H1 (cell line): ENCODE measurements at regions not wholly inside any gene's neighbourhood (a gene's known extent, or its start where the extent isn't known, plus 50 kb on each side); places are given as distances from the start of the nearest gene placed in this dataset.

ENCODE experiments used
- CTCF ChIA-PET: fragments of 300-600 bp; sonication (Branson Sonifier 250); formaldehyde crosslinking; loops from one replicate; lab custom pipeline; 2021; ENCODE audit not compliant: partially characterized antibody; lab: Charles Lee
- POLR2A ChIA-PET: fragments of 300-600 bp; sonication (Branson Sonifier 250); formaldehyde crosslinking; loops from one replicate; lab custom pipeline; 2021; ENCODE audit warnings: inconsistent platforms; ENCODE audit not compliant: partially characterized antibody; lab: Charles Lee
- DNase-seq, 2 experiments: peaks; one replicate each; pipeline versions ENCODE4 v3.0.0 to v3.0.0-alpha.2; 2010 to 2022; ENCODE audit warnings: low spot score in 2 of 2, low read depth in 1 of 2, mixed read lengths in 1 of 2
- FAIRE-seq: peaks from 2 replicates; lab custom pipeline; 2011; peaks lifted over from hg19 to GRCh38; lab: Jason Lieb, UNC
- H2AFZ ChIP-seq: 2 replicates; pipeline ENCODE4 v1.8.1; 2012; ENCODE audit warnings: low read length, inconsistent platforms
- H2AK5ac ChIP-seq: 2 replicates; pipeline ENCODE4 v1.6.1; 2013; ENCODE audit warnings: low read depth, low read length
- H2BK120ac ChIP-seq: replicated peaks from 2 replicates; pipeline ENCODE3; 2013; ENCODE audit warnings: low read depth, low read length, inconsistent platforms
- H2BK12ac ChIP-seq: 2 replicates; pipeline ENCODE4 v1.6.1; 2013; ENCODE audit warnings: low read depth, low read length
- H2BK15ac ChIP-seq: 2 replicates; pipeline ENCODE4 v1.6.1; 2013; ENCODE audit warnings: low read length
- H2BK20ac ChIP-seq: 2 replicates; pipeline ENCODE4 v1.6.1; 2013; ENCODE audit warnings: low read length
- H2BK5ac ChIP-seq: 2 replicates; pipeline ENCODE4 v1.6.1; 2013; ENCODE audit warnings: low read depth, low read length
- H3K14ac ChIP-seq: 2 replicates; pipeline ENCODE4 v1.6.1; 2013; ENCODE audit warnings: inconsistent platforms; ENCODE audit not compliant: insufficient read length
- H3K18ac ChIP-seq: 2 replicates; pipeline ENCODE4 v1.6.1; 2013; ENCODE audit warnings: low read length; ENCODE audit errors: extremely low read depth
- H3K23ac ChIP-seq: 2 replicates; pipeline ENCODE4 v1.6.1; 2013; ENCODE audit warnings: inconsistent platforms; ENCODE audit not compliant: insufficient read length
- H3K23me2 ChIP-seq: 2 replicates; pipeline ENCODE4 v1.6.1; 2013; ENCODE audit warnings: low read depth, low read length
- H3K27ac ChIP-seq: 2 replicates; pipeline ENCODE4 v1.6.1; 2011; ENCODE audit warnings: low read depth, low read length, inconsistent platforms
- H3K27me3 ChIP-seq, 4 experiments: replicated peaks in 1 of 4; 1 replicate in 1 of 4; 2 replicates in 3 of 4; pipeline versions ENCODE4 v1.6.1 to v1.8.1; 2011 to 2013; ENCODE audit warnings: low read length in 3 of 4, mild to moderate bottlenecking in 3 of 4, inconsistent platforms in 2 of 4, mixed read lengths in 2 of 4, moderate library complexity in 1 of 4; ENCODE audit not compliant: control insufficient read depth in 3 of 4, insufficient read depth in 3 of 4; ENCODE audit errors: extremely low read depth in 1 of 4
- H3K36me3 ChIP-seq, 4 experiments: 2 replicates each; pipeline versions ENCODE4 v1.6.1 to v1.8.1; 2011 to 2013; ENCODE audit warnings: mild to moderate bottlenecking in 4 of 4, low read length in 3 of 4, moderate library complexity in 2 of 4, control low read depth in 1 of 4, inconsistent platforms in 1 of 4; ENCODE audit not compliant: insufficient read depth in 4 of 4, control insufficient read depth in 2 of 4
- H3K4ac ChIP-seq: replicated peaks from 2 replicates; pipeline ENCODE3; 2013; ENCODE audit warnings: low read length, low read depth, mixed read lengths, inconsistent platforms; ENCODE audit not compliant: insufficient read length
- H3K4me1 ChIP-seq, 4 experiments: replicated peaks in 1 of 4; 1 replicate in 1 of 4; 2 replicates in 3 of 4; pipeline versions ENCODE4 v1.6.1 to v1.8.1; 2011 to 2013; ENCODE audit warnings: low read length in 3 of 4, inconsistent platforms in 2 of 4, mixed read lengths in 1 of 4; ENCODE audit not compliant: insufficient read depth in 4 of 4, control insufficient read depth in 3 of 4
- H3K4me2 ChIP-seq, 2 experiments: 2 replicates each; pipeline versions ENCODE4 v1.6.1 to v1.8.1; 2011 to 2013; ENCODE audit warnings: low read depth in 2 of 2, low read length in 2 of 2, control low read depth in 1 of 2, inconsistent platforms in 1 of 2, mild to moderate bottlenecking in 1 of 2; ENCODE audit not compliant: insufficient read depth in 1 of 2
- H3K4me3 ChIP-seq, 4 experiments: fragments of 200-600, 300-600 bp in 1 of 4; sonication (generic), shearing (Covaris generic), sonication (Bioruptor Twin) in 1 of 4; 2 replicates each; pipeline versions ENCODE4 v1.5.1 to v1.8.1; 2011 to 2016; ENCODE audit warnings: low read length in 4 of 4, low read depth in 3 of 4, control low read depth in 2 of 4, inconsistent platforms in 2 of 4, mild to moderate bottlenecking in 2 of 4, mixed read lengths in 1 of 4, moderate library complexity in 1 of 4; ENCODE audit not compliant: insufficient read depth in 2 of 4; ENCODE audit errors: extremely low read depth in 1 of 4
- H3K56ac ChIP-seq: replicated peaks from 2 replicates; pipeline ENCODE3; 2013; ENCODE audit warnings: low read depth, mild to moderate bottlenecking, mixed read lengths, low read length, inconsistent platforms; ENCODE audit not compliant: insufficient read length
- H3K79me1 ChIP-seq: 2 replicates; pipeline ENCODE4 v1.6.1; 2013; ENCODE audit warnings: low read depth, low read length, control low read depth
- H3K79me2 ChIP-seq, 2 experiments: 2 replicates each; pipeline versions ENCODE4 v1.6.1 to v1.8.1; 2012 to 2013; ENCODE audit warnings: low read length in 2 of 2, mild to moderate bottlenecking in 2 of 2, inconsistent platforms in 1 of 2; ENCODE audit not compliant: insufficient read depth in 2 of 2, control insufficient read depth in 1 of 2
- H3K9ac ChIP-seq, 4 experiments: replicated peaks in 1 of 4; 1 replicate in 1 of 4; 2 replicates in 3 of 4; pipeline versions ENCODE4 v1.6.1 to v1.8.1; 2011 to 2013; ENCODE audit warnings: low read depth in 3 of 4, low read length in 3 of 4, control low read depth in 2 of 4, mild to moderate bottlenecking in 2 of 4, moderate library complexity in 2 of 4, inconsistent platforms in 1 of 4; ENCODE audit errors: extremely low read depth in 1 of 4
- H3K9me3 ChIP-seq, 2 experiments: 2 replicates each; pipeline versions ENCODE4 v1.6.1 to v1.8.1; 2012 to 2013; ENCODE audit warnings: mild to moderate bottlenecking in 2 of 2, moderate library complexity in 2 of 2, control low read depth in 1 of 2, inconsistent platforms in 1 of 2, low read depth in 1 of 2, low read length in 1 of 2, mixed read lengths in 1 of 2; ENCODE audit not compliant: insufficient read depth in 2 of 2
- H4K20me1 ChIP-seq, 2 experiments: replicated peaks in 1 of 2; 2 replicates each; pipeline versions ENCODE3 to v1.8.1; 2011 to 2013; ENCODE audit warnings: inconsistent platforms in 2 of 2, low read length in 2 of 2, mild to moderate bottlenecking in 1 of 2; ENCODE audit not compliant: insufficient read depth in 2 of 2, control insufficient read depth in 1 of 2
- H4K5ac ChIP-seq: 2 replicates; pipeline ENCODE4 v1.6.1; 2013; ENCODE audit warnings: low read length, low read depth, mixed read lengths, inconsistent platforms; ENCODE audit not compliant: insufficient read length
- H4K8ac ChIP-seq: 2 replicates; pipeline ENCODE4 v1.8.0; 2013; ENCODE audit warnings: mild to moderate bottlenecking, moderate library complexity, low read length, inconsistent platforms; ENCODE audit not compliant: insufficient read depth; ENCODE audit errors: extremely low read depth
- H4K91ac ChIP-seq: replicated peaks from 2 replicates; pipeline ENCODE3; 2013; ENCODE audit warnings: low read length, mixed read lengths, inconsistent platforms; ENCODE audit not compliant: insufficient read length
- CBX5 ChIP-seq: fragments of 300-800, 300-1000 bp; sonication (generic); IDR thresholded peaks from 2 replicates; pipeline ENCODE4 v1.7.1; 2016; ENCODE audit warnings: antibody characterized with exemption, low read length, low read depth
- CBX8 ChIP-seq: fragments of 300-800, 300-1000 bp; sonication (generic); IDR thresholded peaks from 2 replicates; pipeline ENCODE4 v1.7.1; 2016; ENCODE audit warnings: low read depth, low read length, borderline replicate concordance
- CEBPB ChIP-seq: IDR thresholded peaks from 2 replicates; pipeline ENCODE4 v1.6.1; 2012; ENCODE audit warnings: low read depth, low read length
- EP300 ChIP-seq, 2 experiments: IDR thresholded peaks; 1 replicate in 1 of 2; 2 replicates in 1 of 2; pipeline ENCODE4 v1.6.1; 2011 to 2012; ENCODE audit warnings: low read depth in 2 of 2, low read length in 2 of 2, mild to moderate bottlenecking in 2 of 2, borderline replicate concordance in 1 of 2, inconsistent platforms in 1 of 2, moderate library complexity in 1 of 2
- HDAC2 ChIP-seq, 2 experiments: fragments of 300-600 bp in 1 of 2; sonication (generic) in 1 of 2; IDR thresholded peaks; 2 replicates each; pipeline ENCODE4 v1.6.1; 2011 to 2012; ENCODE audit warnings: low read depth in 2 of 2, low read length in 2 of 2, mild to moderate bottlenecking in 2 of 2, moderate library complexity in 2 of 2, borderline replicate concordance in 1 of 2, inconsistent platforms in 1 of 2
- NANOG ChIP-seq: IDR thresholded peaks from 2 replicates; pipeline ENCODE4 v1.6.1; 2011; ENCODE audit warnings: low read length, low read depth, mild to moderate bottlenecking, inconsistent platforms; ENCODE audit not compliant: insufficient read depth, poor library complexity, severe bottlenecking
- SAP30 ChIP-seq: fragments of 300-600 bp; sonication (generic); IDR thresholded peaks from 2 replicates; pipeline ENCODE4 v1.7.1; 2012; ENCODE audit warnings: low read length, moderate library complexity, mild to moderate bottlenecking, inconsistent platforms; ENCODE audit not compliant: insufficient read depth, insufficient replicate concordance
- SUZ12 ChIP-seq: fragments of 200-600 bp; sonication (generic); IDR thresholded peaks from 2 replicates; pipeline ENCODE4 v1.6.1; 2012; ENCODE audit warnings: mild to moderate bottlenecking, inconsistent platforms, low read length, moderate library complexity, mixed read lengths
- TAF1 ChIP-seq: IDR thresholded peaks from 2 replicates; pipeline ENCODE4 v1.6.1; 2011; ENCODE audit warnings: mild to moderate bottlenecking, low read depth, low read length
- TAF7 ChIP-seq: optimal IDR thresholded peaks from 2 replicates; pipeline ENCODE3; 2011; ENCODE audit warnings: low read depth, mild to moderate bottlenecking, inconsistent platforms, low read length, moderate library complexity, borderline replicate concordance
- WGBS, 2 experiments: shearing (Covaris generic) in 1 of 2; methylation state at CpG; one replicate each; pipeline versions ENCODE4 v1.1.6 to v1.1.7; 2013 to 2015; ENCODE audit warnings: low lambda C conversion rate in 2 of 2, mixed read lengths in 2 of 2, inconsistent platforms in 1 of 2, low coverage in 1 of 2, missing lambda C conversion rate in 1 of 2; ENCODE audit not compliant: insufficient replicate concordance in 2 of 2, insufficient coverage in 1 of 2, insufficient read length in 1 of 2; ENCODE audit errors: extremely low coverage in 1 of 2, missing lambda C conversion rate in 1 of 2; 5-methylcytosine and 5-hydroxymethylcytosine counted together
- TF ChIP-seq, protein P1 (sequence below): IDR thresholded peaks from 2 replicates; pipeline ENCODE4 v1.6.1; 2012; ENCODE audit warnings: inconsistent platforms
- TF ChIP-seq, protein P2 (sequence below): IDR thresholded peaks from 2 replicates; pipeline ENCODE4 v1.6.1; 2012; ENCODE audit warnings: low read length, inconsistent platforms

DNA sequence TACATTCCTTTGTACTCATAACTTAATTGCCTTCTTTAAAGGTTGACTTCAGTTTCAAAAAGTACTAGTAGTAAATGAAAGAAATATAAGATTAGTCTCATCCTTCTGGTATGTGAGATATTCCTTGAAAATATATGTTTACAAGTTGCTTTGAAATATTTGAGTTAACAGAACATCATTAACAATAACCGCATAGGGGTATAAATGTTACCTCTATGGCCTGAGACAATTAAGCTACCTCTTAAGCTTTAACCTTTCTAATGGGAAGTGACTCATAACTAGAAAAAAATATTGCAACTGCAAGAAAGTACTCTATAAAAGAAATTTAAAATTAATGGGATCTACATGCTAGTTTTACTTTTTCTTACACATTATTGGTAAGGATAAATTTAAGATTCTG lies 399.0 kb downstream of the CDH10 start:
- no peak overlapping the region for H3K27ac ChIP-seq
- no peak overlapping the region for H2BK20ac ChIP-seq
- H4K5ac ChIP-seq, result no peak overlapping the region
- H3K79me1 ChIP-seq, result no peaks in the 10 kb centered on the region
- no peaks in the 10 kb centered on the region for H3K36me3 ChIP-seq
- ChIA-PET POLR2A (no interaction called here), CTCF (no interaction called here)
- no peak overlapping the region for H2BK15ac ChIP-seq
- H4K8ac ChIP-seq, result no peak overlapping the region
- H3K9ac ChIP-seq, result no peak overlapping the region
- H3K23me2 ChIP-seq, result no peaks in the 10 kb centered on the region
- no peak overlapping the region for H3K23ac ChIP-seq
- no peaks in the 10 kb centered on the region for H4K20me1 ChIP-seq
- 91% methylated on average over 1 of the region's 1 CpG; no CpG with 5 or more reads in 1 of the 2 experiments for WGBS, 2 experiments
- no peak overlapping the region for H2BK5ac ChIP-seq
- no peak overlapping the region for H2AK5ac ChIP-seq
- no peaks in the 10 kb centered on the region for H3K27me3 ChIP-seq
- H3K79me2 ChIP-seq, result no peaks in the 10 kb centered on the region
- no peak overlapping the region for H3K4ac ChIP-seq
- H4K91ac ChIP-seq, result no peak overlapping the region
- no peaks in the 10 kb centered on the region for H3K4me1 ChIP-seq
- no peak for DNase-seq
- no peak overlapping the region for H3K18ac ChIP-seq
- H3K4me3 ChIP-seq, result no peak overlapping the region
- no peak overlapping the region for H2AFZ ChIP-seq
- H3K14ac ChIP-seq, result no peak overlapping the region
- no peak for FAIRE-seq
- H3K56ac ChIP-seq, result no peak overlapping the region
- H3K4me2 ChIP-seq, result no peak overlapping the region
- no peaks in the 10 kb centered on the region for H3K9me3 ChIP-seq
- no peak overlapping the region for H2BK120ac ChIP-seq
- no peak overlapping the region for H2BK12ac ChIP-seq
- TF ChIP-seq, protein P1, sequence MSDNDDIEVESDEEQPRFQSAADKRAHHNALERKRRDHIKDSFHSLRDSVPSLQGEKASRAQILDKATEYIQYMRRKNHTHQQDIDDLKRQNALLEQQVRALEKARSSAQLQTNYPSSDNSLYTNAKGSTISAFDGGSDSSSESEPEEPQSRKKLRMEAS, result no peak
- no peak for TF ChIP-seq HDAC2 (IDR thresholded peaks at IDR 0.05; ENCODE audit: borderline replicate concordance in 1 of 2, low read depth in 2 of 2, low read length in 2 of 2)
- no peak for TF ChIP-seq CEBPB
- no peak for TF ChIP-seq SAP30
- no peak for TF ChIP-seq EP300 (IDR thresholded peaks at IDR 0.05; ENCODE audit: borderline replicate concordance in 1 of 2, low read depth in 2 of 2, low read length in 2 of 2)
- no peak for TF ChIP-seq TAF7
- TF ChIP-seq SUZ12, result no peak
- TF ChIP-seq TAF1, result no peak
- no peak for TF ChIP-seq CBX5
- TF ChIP-seq, protein P2, sequence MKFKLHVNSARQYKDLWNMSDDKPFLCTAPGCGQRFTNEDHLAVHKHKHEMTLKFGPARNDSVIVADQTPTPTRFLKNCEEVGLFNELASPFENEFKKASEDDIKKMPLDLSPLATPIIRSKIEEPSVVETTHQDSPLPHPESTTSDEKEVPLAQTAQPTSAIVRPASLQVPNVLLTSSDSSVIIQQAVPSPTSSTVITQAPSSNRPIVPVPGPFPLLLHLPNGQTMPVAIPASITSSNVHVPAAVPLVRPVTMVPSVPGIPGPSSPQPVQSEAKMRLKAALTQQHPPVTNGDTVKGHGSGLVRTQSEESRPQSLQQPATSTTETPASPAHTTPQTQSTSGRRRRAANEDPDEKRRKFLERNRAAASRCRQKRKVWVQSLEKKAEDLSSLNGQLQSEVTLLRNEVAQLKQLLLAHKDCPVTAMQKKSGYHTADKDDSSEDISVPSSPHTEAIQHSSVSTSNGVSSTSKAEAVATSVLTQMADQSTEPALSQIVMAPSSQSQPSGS, result no peak
- TF ChIP-seq CBX8, result no peak
- TF ChIP-seq NANOG, result no peak
